Endothelial cell of umbilical vein (primary cell): ENCODE measurements at regions not wholly inside any gene's neighbourhood (a gene's known extent, or its start where the extent isn't known, plus 50 kb on each side); places are given as distances from the start of the nearest gene placed in this dataset.

ENCODE experiments used
- BruUV-seq: library from RNA; stranded (reverse); fragments of 400-500 nt; replicated peaks from 2 replicates; lab custom pipeline; 2021; lab: Mats Ljungman, UMichigan
- CTCF ChIA-PET: fragments of 300-600, 350-600 bp; sonication (Branson Sonifier 250); formaldehyde crosslinking; loops from one replicate; lab custom pipeline; 2021; ENCODE audit warnings: antibody characterized with exemption, inconsistent platforms; lab: Charles Lee
- POLR2A ChIA-PET: fragments of 300-600, 350-600 bp; sonication (Branson Sonifier 250); formaldehyde crosslinking; loops from one replicate; lab custom pipeline; 2021; ENCODE audit warnings: antibody characterized with exemption, inconsistent platforms; lab: Charles Lee
- DNase-seq: peaks from one replicate; pipeline ENCODE4 v3.0.0-alpha.2; 2011; ENCODE audit warnings: low read depth, low spot score
- FAIRE-seq: peaks from 2 replicates; lab custom pipeline; 2011; peaks lifted over from hg19 to GRCh38; lab: Jason Lieb, UNC
- H2AFZ ChIP-seq: 2 replicates; pipeline ENCODE4 v1.6.0; 2012; ENCODE audit warnings: low read depth, low read length, control low read depth, inconsistent platforms
- H3K27ac ChIP-seq: 2 replicates; pipeline ENCODE4 v1.5.1; 2011; ENCODE audit warnings: low read depth, mild to moderate bottlenecking, control low read depth, low read length, moderate library complexity; ENCODE audit not compliant: insufficient read depth
- H3K27me3 ChIP-seq, 2 experiments: 2 replicates each; pipeline versions ENCODE4 v1.6.0 to v1.6.1; 2011; ENCODE audit warnings: low read length in 2 of 2, mixed read lengths in 1 of 2; ENCODE audit not compliant: control insufficient read depth in 2 of 2, insufficient read depth in 2 of 2
- H3K36me3 ChIP-seq, 2 experiments: 2 replicates in 1 of 2; 3 replicates in 1 of 2; pipeline ENCODE4 v1.5.1; 2011; ENCODE audit warnings: low read length in 2 of 2, mild to moderate bottlenecking in 1 of 2, moderate library complexity in 1 of 2; ENCODE audit not compliant: control insufficient read depth in 2 of 2, insufficient read depth in 2 of 2; ENCODE audit errors: extremely low read depth in 1 of 2
- H3K4me1 ChIP-seq: 3 replicates; pipeline ENCODE4 v1.5.1; 2011; ENCODE audit warnings: mild to moderate bottlenecking, low read length; ENCODE audit not compliant: control insufficient read depth, insufficient read depth; ENCODE audit errors: extremely low read depth
- H3K4me2 ChIP-seq: 2 replicates; pipeline ENCODE4 v1.6.1; 2011; ENCODE audit warnings: low read length, control low read depth, mixed read lengths; ENCODE audit not compliant: insufficient read depth
- H3K4me3 ChIP-seq, 3 experiments: fragments of 200-600 bp in 1 of 3; sonication (generic), shearing (Covaris generic) in 1 of 3; replicated peaks in 1 of 3; 2 replicates each; pipeline ENCODE4 v1.5.1; 2011 to 2016; ENCODE audit warnings: control low read depth in 3 of 3, low read length in 3 of 3, mild to moderate bottlenecking in 2 of 3, inconsistent platforms in 1 of 3, low read depth in 1 of 3, moderate library complexity in 1 of 3; ENCODE audit not compliant: insufficient read depth in 1 of 3
- H3K79me2 ChIP-seq: 2 replicates; pipeline ENCODE4 v1.6.0; 2012; ENCODE audit warnings: low read length, inconsistent platforms; ENCODE audit not compliant: control insufficient read depth, insufficient read depth
- H3K9ac ChIP-seq: replicated peaks from 2 replicates; pipeline ENCODE3; 2011; ENCODE audit warnings: low read length, control low read depth; ENCODE audit not compliant: insufficient read depth; ENCODE audit errors: extremely low read depth
- H3K9me1 ChIP-seq: replicated peaks from 3 replicates; pipeline ENCODE4 v1.6.0; 2011; ENCODE audit warnings: mild to moderate bottlenecking, low read length; ENCODE audit not compliant: control insufficient read depth, insufficient read depth; ENCODE audit errors: extremely low read depth
- H3K9me3 ChIP-seq: replicated peaks from 2 replicates; pipeline ENCODE4 v1.5.1; 2012; ENCODE audit warnings: low read length, inconsistent platforms; ENCODE audit not compliant: control insufficient read depth, insufficient read depth
- H4K20me1 ChIP-seq: replicated peaks from 2 replicates; pipeline ENCODE3; 2011; ENCODE audit warnings: mild to moderate bottlenecking, low read length; ENCODE audit not compliant: control insufficient read depth, insufficient read depth; ENCODE audit errors: extremely low read depth
- EZH2 ChIP-seq: IDR thresholded peaks from 2 replicates; pipeline ENCODE4 v1.6.1; 2012; ENCODE audit warnings: borderline replicate concordance, low read depth, mild to moderate bottlenecking, moderate library complexity, low read length, inconsistent platforms; ENCODE audit not compliant: severe bottlenecking
- FOS ChIP-seq: IDR thresholded peaks from 2 replicates; pipeline ENCODE4 v1.6.1; 2011; ENCODE audit warnings: mild to moderate bottlenecking, low read length, moderate library complexity, borderline replicate concordance; ENCODE audit not compliant: insufficient read depth
- GATA2 ChIP-seq: IDR thresholded peaks from 2 replicates; pipeline ENCODE4 v1.7.0; 2011; ENCODE audit warnings: low read depth, mild to moderate bottlenecking, moderate library complexity, mixed read lengths, low read length; ENCODE audit not compliant: insufficient read length, insufficient read depth
- JUN ChIP-seq: IDR thresholded peaks from 2 replicates; pipeline ENCODE4 v1.6.1; 2011; ENCODE audit warnings: borderline replicate concordance, low read depth; ENCODE audit not compliant: insufficient read length, insufficient read depth
- MYC ChIP-seq: IDR thresholded peaks from one replicate; pipeline ENCODE4 v1.6.1; 2011; ENCODE audit warnings: mild to moderate bottlenecking, low read depth, low read length
- POLR2A ChIP-seq: IDR thresholded peaks from 2 replicates; pipeline ENCODE4 v1.6.1; 2012; ENCODE audit warnings: low read depth, mild to moderate bottlenecking, control low read depth, low read length
- POLR2AphosphoS5 ChIP-seq: IDR thresholded peaks from 2 replicates; pipeline ENCODE4 v1.6.1; 2012; ENCODE audit warnings: low read depth, mild to moderate bottlenecking, control low read depth, low read length, moderate library complexity; ENCODE audit not compliant: insufficient read depth
- dilution Hi-C: fragments of 300-500 bp; cut with MboI; formaldehyde crosslinking; loops from one replicate; pipeline ENCODE4 v1.15.0; 2019; ENCODE audit warnings: low sequenced_read_pairs; ENCODE audit not compliant: extremely low pct_ligation_motif_present
- intact Hi-C: fragments of 100-400 bp; cut with micrococcal nuclease; formaldehyde crosslinking; loops from one replicate; pipeline ENCODE4 v1.10.0; 2022
- TF ChIP-seq, protein P1 (sequence below), 2 donors: IDR thresholded peaks; 1 replicate in 1 of 2; 2 replicates in 1 of 2; pipeline ENCODE4 v1.5.1; 2011; ENCODE audit warnings: low read length in 2 of 2, mild to moderate bottlenecking in 2 of 2, moderate library complexity in 2 of 2, control low read depth in 1 of 2, inconsistent platforms in 1 of 2, low read depth in 1 of 2; ENCODE audit not compliant: insufficient read depth in 1 of 2; ENCODE audit errors: extremely low read depth in 1 of 2
- TF ChIP-seq, protein P2 (sequence below): IDR thresholded peaks from 2 replicates; pipeline ENCODE4 v1.6.1; 2011; ENCODE audit not compliant: insufficient read depth, insufficient read length

DNA sequence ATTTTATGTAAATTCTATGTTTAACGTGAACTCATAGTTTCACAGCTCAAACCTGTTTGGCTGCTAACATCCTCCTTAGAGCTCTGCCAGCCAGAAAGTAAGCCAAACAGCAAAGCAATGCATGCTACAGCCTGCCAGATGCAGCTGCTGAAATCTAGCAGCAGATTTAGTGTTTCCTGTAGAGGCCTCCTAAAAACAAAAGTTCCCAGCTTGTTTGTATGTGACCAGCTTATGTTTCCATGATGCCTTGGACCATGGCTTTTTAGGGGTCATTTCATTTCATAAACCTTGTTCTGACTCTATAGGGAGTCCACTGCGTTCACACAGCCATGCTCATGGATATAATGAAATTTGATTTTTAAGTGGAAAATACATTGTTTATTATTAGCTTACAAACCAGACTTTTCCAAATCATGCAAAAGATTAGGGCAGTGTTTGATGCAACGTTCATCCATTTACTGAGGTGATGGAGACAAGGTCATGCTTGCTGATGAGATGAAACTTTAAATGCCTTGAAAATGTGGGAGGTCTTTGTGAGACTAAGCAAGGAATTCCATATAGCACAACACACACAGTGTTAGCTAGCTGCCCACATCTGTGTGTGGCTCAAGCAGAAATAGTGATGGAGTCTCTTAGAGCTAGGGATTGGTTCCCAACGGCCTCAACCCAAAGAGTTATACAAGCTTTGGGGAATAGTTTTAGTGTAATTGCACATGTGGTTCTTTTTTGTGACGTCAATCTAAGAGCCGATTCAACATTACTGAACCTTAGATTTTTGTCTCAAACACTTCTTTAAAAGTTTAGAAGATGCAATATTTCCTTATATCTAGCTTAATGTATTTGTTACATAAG is 157.5 kb upstream of the LRIG3 start:
- no peaks in the 10 kb centered on the region for H4K20me1 ChIP-seq
- FAIRE-seq (peak; percentile 33), DNase-seq (peak; percentile 93)
- H3K79me2 ChIP-seq, result no peaks in the 10 kb centered on the region
- CTCF ChIA-PET, result interaction anchor here (0.8 to 4.2 kb wide), 10 partner anchors 9 to 542 kb away, joined by 3 to 19 read pairs (median 4); no protein-coding TSS in a partner anchor
- no peaks in the 10 kb centered on the region for H3K9me3 ChIP-seq
- H3K4me3 ChIP-seq, result no peak overlapping the region
- POLR2A ChIA-PET, result interaction anchor here (1.0 to 1.2 kb wide), 2 partner anchors 153 to 161 kb away, joined by 3 to 5 read pairs; no protein-coding TSS in a partner anchor
- H3K36me3 ChIP-seq, result no peaks in the 10 kb centered on the region
- H3K4me2 ChIP-seq, result peak overlapping the region; percentile 70
- no peaks in the 10 kb centered on the region for H3K27me3 ChIP-seq
- BruUV-seq, result no TSS peak
- dilution Hi-C loops, result no loop called here
- intact Hi-C loops, result loop anchor here (2.0 to 5.0 kb wide), 4 partner anchors 37 to 666 kb away; no protein-coding TSS in a partner anchor
- no peaks in the 10 kb centered on the region for H3K9me1 ChIP-seq
- peak overlapping the region; percentile 56 for H3K9ac ChIP-seq
- H3K27ac ChIP-seq, result peak overlapping the region; percentile 9
- peak overlapping the region; percentile 70 for H2AFZ ChIP-seq
- peaks cover 52% of the 10 kb centered on the region for H3K4me1 ChIP-seq
- TF ChIP-seq MYC (no peak), POLR2A (no peak), POLR2AphosphoS5 (no peak), FOS (no peak), JUN (no peak), GATA2 (no peak), EZH2 (no peak)
- TF ChIP-seq, protein P1, sequence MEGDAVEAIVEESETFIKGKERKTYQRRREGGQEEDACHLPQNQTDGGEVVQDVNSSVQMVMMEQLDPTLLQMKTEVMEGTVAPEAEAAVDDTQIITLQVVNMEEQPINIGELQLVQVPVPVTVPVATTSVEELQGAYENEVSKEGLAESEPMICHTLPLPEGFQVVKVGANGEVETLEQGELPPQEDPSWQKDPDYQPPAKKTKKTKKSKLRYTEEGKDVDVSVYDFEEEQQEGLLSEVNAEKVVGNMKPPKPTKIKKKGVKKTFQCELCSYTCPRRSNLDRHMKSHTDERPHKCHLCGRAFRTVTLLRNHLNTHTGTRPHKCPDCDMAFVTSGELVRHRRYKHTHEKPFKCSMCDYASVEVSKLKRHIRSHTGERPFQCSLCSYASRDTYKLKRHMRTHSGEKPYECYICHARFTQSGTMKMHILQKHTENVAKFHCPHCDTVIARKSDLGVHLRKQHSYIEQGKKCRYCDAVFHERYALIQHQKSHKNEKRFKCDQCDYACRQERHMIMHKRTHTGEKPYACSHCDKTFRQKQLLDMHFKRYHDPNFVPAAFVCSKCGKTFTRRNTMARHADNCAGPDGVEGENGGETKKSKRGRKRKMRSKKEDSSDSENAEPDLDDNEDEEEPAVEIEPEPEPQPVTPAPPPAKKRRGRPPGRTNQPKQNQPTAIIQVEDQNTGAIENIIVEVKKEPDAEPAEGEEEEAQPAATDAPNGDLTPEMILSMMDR (IDR thresholded peaks at IDR 0.05; ENCODE audit: extremely low read depth in 1 of 2, insufficient read depth in 1 of 2, low read depth in 1 of 2, low read length in 2 of 2), result no peak
- TF ChIP-seq, protein P2, sequence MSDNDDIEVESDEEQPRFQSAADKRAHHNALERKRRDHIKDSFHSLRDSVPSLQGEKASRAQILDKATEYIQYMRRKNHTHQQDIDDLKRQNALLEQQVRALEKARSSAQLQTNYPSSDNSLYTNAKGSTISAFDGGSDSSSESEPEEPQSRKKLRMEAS, result no peak
